ENCODE measurements at regions not wholly inside any gene's neighbourhood (a gene's known extent, or its start where the extent isn't known, plus 50 kb on each side); places are given as distances from the start of the nearest gene placed in this dataset.
"Not testable (repeated sequence)": the region's sequence is repeated elsewhere in the genome, so short reads cannot be mapped to it uniquely, and the experiment has no call there.

DNA sequence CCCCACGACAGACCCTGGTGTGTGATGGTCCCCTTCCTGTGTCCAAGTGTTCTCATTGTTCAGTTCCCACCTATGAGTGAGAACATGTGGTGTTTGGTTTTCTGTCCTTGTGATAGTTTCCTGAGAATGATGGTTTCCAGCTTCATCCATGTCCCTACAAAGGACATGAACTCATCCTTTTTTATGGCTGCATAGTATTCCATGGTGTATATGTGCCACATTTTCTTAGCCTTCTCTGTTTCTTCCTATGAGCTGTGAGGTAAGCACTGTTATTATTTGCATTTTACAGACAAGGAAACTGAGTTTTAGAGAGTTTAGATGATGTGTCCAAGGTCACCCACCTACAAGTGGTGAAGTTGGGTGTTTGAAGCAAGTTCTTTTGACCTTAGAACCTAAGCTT lies 51.1 kb upstream of the BNC1 start:
- DNase-seq, result not testable (repeated sequence)

DNA sequence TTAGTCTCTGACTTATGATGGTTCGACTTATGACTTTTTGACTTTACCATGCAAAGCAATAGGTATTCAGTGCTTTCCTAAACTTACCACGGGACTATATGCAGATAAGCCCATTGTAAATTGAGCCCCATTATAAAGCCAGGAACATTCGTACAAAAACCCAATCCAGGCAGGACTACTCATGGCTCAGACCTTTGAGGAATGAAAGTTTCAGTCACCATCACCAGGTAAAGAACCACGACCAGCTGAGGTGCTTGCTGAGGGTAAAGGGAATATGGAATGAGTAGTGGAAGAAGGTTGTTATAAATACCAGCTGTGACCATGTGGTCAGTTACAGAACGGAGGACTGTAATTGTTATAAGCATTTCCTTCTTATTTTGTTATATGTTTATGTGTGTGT lies 54.9 kb upstream of the BNC1 start:
- DNase-seq, result no peak

- no peak for DNase-seq
Measured at GRCh38 chr15:83340087-83340486, 55.6 kb upstream of the BNC1 start.

- no peak for DNase-seq
Measured at GRCh38 chr15:83346342-83346741, 61.9 kb upstream of the BNC1 start.

DNA sequence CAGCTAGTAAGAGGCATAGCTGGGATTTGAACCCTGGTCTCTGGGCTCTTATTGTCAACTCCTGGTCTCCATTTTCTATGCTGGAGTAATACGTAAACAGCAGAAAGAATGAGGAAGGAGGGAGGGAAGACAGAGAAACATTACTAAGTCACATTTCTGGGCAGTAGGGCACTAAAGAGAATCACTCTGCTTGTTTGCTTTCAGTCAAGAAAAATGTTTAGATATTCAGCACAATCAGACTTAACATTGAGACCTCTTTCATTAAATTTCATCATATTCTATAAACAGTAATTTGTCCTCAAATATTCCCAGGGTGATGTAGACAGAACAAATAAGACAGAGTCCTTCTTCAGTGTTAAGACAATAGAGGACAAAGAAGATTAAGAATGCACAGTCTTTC lies 67.7 kb upstream of the BNC1 start:
- DNase-seq, result no peak

DNA sequence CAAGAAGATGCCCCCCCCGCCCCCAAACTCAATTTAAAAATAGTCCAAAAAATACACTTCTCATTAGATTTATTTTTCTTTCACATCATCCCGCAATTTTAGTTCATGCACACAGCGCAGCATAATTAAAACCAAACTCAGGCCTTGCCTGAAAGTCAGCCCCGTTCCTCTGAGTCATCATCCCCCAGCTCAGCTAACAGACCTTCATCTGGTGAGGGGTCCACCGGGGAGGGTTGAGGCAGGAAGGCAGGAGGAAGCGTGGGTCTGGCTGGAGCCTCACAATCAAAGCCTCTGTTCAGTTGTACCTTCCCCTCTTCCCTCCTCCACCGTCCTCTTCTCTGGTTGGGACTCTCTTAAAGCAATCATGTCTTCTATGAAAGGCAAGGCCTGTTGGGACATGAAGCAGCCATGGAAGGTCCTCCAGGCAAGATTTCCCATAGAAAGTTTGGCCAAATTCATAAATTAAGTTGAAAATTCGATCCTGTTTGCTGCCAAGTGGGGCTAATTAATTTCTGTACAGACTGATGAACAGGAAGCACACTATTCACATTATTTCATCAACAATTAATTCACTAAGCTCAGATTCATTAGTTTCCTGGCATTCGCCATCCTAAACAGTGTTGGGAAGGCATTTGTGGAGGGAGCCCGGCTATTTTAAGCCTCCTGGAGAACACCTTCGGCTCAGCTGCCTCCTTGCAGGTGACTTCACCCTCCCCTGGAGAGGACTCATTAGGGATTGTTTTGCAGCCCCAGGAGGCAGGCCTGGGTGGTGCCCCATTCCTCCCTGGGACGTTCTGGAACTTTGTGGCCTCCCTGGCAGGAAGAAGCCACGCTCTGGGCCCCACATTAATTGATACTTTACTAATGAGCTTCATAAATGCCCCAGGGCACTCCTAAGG lies 72.3 kb upstream of the BNC1 start:
- DNase-seq, result no peak

- DNase-seq, result no peak
Measured at GRCh38 chr15:83358972-83359564, 74.6 kb upstream of the BNC1 start.

DNA sequence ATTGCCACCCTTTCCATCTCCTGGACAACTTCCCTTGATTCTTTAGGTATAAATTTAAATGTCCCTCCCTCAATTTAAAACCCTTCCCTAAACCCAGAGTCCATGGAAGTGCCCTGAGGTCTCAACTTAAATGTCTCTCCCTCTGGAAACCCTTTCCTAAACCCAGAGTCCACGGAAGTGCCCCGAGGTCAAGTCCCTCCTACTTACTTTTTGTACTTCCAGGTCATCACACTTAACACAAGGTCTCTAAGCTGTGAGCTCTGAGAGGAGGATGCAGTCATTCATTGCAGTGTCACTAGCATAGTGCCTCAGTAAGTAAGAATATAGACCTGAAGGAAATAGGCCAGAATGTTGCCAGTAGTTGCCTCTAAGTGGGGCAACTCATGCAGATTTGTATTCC lies 78.2 kb upstream of the BNC1 start:
- no peak for DNase-seq

DNA sequence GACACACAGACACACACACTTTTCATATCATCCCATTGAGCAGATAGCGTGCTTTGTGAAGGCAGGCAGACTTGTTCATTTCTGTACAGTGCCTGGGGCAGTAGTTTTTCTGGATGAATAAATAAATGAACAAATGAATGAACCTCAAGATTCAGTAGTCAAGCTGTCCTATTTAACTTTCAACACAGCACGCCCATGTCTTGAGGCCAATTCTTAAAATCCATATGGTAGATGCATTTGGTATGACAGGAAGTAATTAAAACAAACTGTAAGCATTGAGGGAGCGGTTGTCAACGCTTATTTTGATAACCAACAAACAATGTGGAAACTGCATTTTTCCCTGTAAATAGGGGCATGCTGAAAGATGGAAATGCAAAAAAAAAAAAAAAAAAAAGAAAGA lies 80.0 kb upstream of the BNC1 start:
- DNase-seq, result no peak

GRCh38 chr15:83365370-83365938 lies 81.0 kb upstream of the BNC1 start:
- DNase-seq, result peak; percentile 31

- no peak for DNase-seq
Measured at GRCh38 chr15:83372434-83372891, 74.7 kb upstream of the SH3GL3 start.

- DNase-seq, result no peak
Measured at GRCh38 chr15:83378921-83379578, 68.1 kb upstream of the SH3GL3 start.

DNA sequence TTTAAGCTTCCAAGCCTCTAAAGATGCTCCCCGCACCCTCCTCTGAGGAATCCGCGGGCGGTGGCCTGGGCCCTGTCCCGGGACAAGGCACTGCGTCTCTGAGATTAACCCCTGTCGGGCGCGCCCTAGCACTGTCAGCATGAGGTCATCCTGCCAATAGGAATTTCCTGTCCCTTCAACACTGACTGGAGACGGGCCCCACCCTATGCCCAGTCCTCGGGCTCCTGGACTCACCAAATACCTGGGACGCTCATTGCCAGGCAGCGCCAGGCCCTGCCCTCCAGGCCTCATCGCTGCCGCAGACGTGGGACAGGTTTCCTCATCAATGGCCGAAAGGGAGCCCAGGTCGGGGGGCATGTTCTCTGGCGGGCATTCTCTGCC lies 67.6 kb upstream of the SH3GL3 start:
- DNase-seq, result no peak

- no peak for DNase-seq
Measured at GRCh38 chr15:83380059-83380458, 67.1 kb upstream of the SH3GL3 start.

- DNase-seq, result peak; percentile 55
Measured at GRCh38 chr15:83380682-83381081, 66.5 kb upstream of the SH3GL3 start.

GRCh38 chr15:83383608-83384139 lies 63.5 kb upstream of the SH3GL3 start:
- not testable (repeated sequence) for DNase-seq

GRCh38 chr15:83396101-83396500 lies 51.0 kb upstream of the SH3GL3 start:
- DNase-seq, result no peak

Measured in activated CD4-positive, alpha-beta T cell treated with anti-CD3 and anti-CD28 coated beads, Interleukin-2, Interleukin-6, amounts not matched to agents 100 ng/mL and 50 ng/mL, durations not matched to agents 16 hours and 8 hours (primary cell).